MM.1S (cell line): ENCODE measurements at regions not wholly inside any gene's neighbourhood (a gene's known extent, or its start where the extent isn't known, plus 50 kb on each side); places are given as distances from the start of the nearest gene placed in this dataset.

Source experiments
- EZH2phosphoT487 ChIP-seq: fragments of 300-600 bp; sonication (generic); IDR thresholded peaks from 2 replicates; pipeline ENCODE4 v1.6.1; 2018; ENCODE audit warnings: antibody characterized with exemption, low read length
- TF ChIP-seq, protein P1 (sequence below): fragments of 300-600 bp; sonication (generic); IDR thresholded peaks from 2 replicates; pipeline ENCODE4 v1.5.1; 2016; ENCODE audit warnings: antibody characterized with exemption, low read length, mixed read lengths

DNA sequence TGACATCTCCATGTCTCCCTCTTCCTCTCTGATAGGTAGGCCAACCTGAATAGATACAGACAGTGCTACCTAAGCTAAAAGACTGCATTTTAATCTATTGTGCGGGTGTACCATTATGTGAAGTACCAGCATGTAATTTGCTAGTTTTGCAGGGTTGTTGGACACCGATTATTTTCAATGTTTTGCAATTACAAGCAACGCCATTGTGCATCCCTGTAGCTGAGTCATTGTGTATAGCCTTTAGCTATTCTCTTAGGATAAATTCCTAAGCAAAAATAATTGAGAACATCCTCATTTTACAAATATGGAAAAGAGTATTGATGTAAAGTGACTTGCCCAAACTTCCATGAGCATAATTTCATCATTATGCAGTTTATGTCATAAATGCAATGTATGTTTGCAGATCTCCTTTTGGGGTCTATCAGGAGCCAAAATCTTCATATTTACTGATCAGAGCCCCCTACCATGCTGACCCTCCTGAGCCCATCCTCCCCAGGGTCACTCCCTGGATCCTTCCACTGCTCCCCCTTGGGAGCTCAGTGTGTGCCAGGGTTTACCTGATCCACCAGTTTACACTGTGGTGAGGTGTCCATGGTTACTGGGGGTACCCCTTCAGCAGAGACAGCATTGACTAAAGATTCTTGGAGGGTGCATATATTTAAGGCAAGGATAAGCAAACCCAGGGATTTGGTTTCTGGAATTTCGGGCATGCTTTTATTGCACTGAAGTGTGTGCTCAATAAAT lies 80.6 kb downstream of the CCDC185 start:
- TF ChIP-seq, protein P1, sequence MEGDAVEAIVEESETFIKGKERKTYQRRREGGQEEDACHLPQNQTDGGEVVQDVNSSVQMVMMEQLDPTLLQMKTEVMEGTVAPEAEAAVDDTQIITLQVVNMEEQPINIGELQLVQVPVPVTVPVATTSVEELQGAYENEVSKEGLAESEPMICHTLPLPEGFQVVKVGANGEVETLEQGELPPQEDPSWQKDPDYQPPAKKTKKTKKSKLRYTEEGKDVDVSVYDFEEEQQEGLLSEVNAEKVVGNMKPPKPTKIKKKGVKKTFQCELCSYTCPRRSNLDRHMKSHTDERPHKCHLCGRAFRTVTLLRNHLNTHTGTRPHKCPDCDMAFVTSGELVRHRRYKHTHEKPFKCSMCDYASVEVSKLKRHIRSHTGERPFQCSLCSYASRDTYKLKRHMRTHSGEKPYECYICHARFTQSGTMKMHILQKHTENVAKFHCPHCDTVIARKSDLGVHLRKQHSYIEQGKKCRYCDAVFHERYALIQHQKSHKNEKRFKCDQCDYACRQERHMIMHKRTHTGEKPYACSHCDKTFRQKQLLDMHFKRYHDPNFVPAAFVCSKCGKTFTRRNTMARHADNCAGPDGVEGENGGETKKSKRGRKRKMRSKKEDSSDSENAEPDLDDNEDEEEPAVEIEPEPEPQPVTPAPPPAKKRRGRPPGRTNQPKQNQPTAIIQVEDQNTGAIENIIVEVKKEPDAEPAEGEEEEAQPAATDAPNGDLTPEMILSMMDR, result no peak
- no peak for TF ChIP-seq EZH2phosphoT487
